ENCODE measurements at regions not wholly inside any gene's neighbourhood (a gene's known extent, or its start where the extent isn't known, plus 50 kb on each side); places are given as distances from the start of the nearest gene placed in this dataset.
A peak's percentile ranks its signal among the peaks of the same experiment; 100 is the strongest.

- WGBS (ENCODE audit: extremely low coverage, insufficient read length, low lambda C conversion rate), result no CpG with 5 or more reads among the region's 24 CpGs
- Histone ChIP-seq H3K23ac (ENCODE audit: insufficient read length, low read depth, low read length) (no peak overlapping the region), H3K4ac (ENCODE audit: low read depth, low read length) (no peak overlapping the region), H4K5ac (ENCODE audit: insufficient read length, low read depth, low read length) (no peak overlapping the region), H3K27me3 (ENCODE audit: insufficient read depth, low read length) (no peaks in the 10 kb centered on the region), H2BK15ac (ENCODE audit: low read depth, low read length) (no peak overlapping the region), H2BK5ac (ENCODE audit: insufficient read length, low read length) (no peak overlapping the region), H3K79me1 (ENCODE audit: insufficient read depth, low read depth, low read length, poor library complexity, severe bottlenecking) (no peaks in the 10 kb centered on the region), H3K4me1 (ENCODE audit: insufficient read depth, low read length) (no peaks in the 10 kb centered on the region; the same call in 1 of the 2 replicates), H3K14ac (ENCODE audit: insufficient read depth, low read length) (no peak overlapping the region), H3K9me3 (ENCODE audit: control insufficient read depth, low read depth, low read length) (no peaks in the 10 kb centered on the region), H2BK120ac (ENCODE audit: low read depth, low read length, poor library complexity, severe bottlenecking) (no peak overlapping the region), H4K91ac (ENCODE audit: insufficient read length, low read depth, low read length) (no peak overlapping the region), H3T11ph (ENCODE audit: low read length) (no peak overlapping the region), H3K18ac (ENCODE audit: insufficient read length, low read depth, low read length) (no peak overlapping the region), H2BK12ac (ENCODE audit: insufficient read length, low read depth, low read length) (no peak overlapping the region), H3K4me2 (ENCODE audit: insufficient read depth, insufficient read length, low read length) (no peak overlapping the region), H4K8ac (replicated peaks; ENCODE audit: insufficient read length, low read depth, low read length) (no peak overlapping the region), H2AFZ (ENCODE audit: low read length) (peak overlapping the region; percentile 41), H2AK5ac (ENCODE audit: insufficient read length, low read length) (no peak overlapping the region), H3K23me2 (ENCODE audit: insufficient read length, low read depth, low read length, poor library complexity, severe bottlenecking) (no peaks in the 10 kb centered on the region), H4K20me1 (ENCODE audit: control insufficient read depth, insufficient read depth, insufficient read length) (no peaks in the 10 kb centered on the region), H2BK20ac (ENCODE audit: low read depth, low read length, poor library complexity, severe bottlenecking) (no peak overlapping the region), H3K9ac (ENCODE audit: extremely low read depth, insufficient read length, low read length) (no peak overlapping the region), H3K79me2 (ENCODE audit: insufficient read depth, low read length) (no peaks in the 10 kb centered on the region), H3K56ac (ENCODE audit: insufficient read length, low read depth, low read length) (no peak overlapping the region), H3K27ac (ENCODE audit: insufficient read length, low read depth, low read length) (no peak overlapping the region)
- peak; percentile 94 for TF ChIP-seq CTCF (conservative IDR thresholded peaks at IDR 0.05)
- Mint-ChIP-seq H3K4me3 (no peak overlapping the region), H3K27ac (no peak overlapping the region), H3K9me3 (0 out of 5 replicates have a peak, but pooled peaks cover 0 to 2% of the 10 kb centered on the region in 2 experiments), H3K4me1 (peaks cover 28 to 29% of the 10 kb centered on the region in 2 experiments), H3K36me3 (ENCODE audit: insufficient read depth in 1 of 3, low read depth in 3 of 3) (no peaks in the 10 kb centered on the region; a peak in 1 of 7 replicates), H3K27me3 (ENCODE audit: low read depth) (peaks cover 37% of the 10 kb centered on the region)
- DNase-seq, result peak; percentile 88
These were observed 82.3 kb upstream of the GPR26 start for GRCh38 chr10:123583639-123584418.

All from H9 (cell line).